SK-N-MC (cell line): ENCODE measurements at regions not wholly inside any gene's neighbourhood (a gene's known extent, or its start where the extent isn't known, plus 50 kb on each side); places are given as distances from the start of the nearest gene placed in this dataset.

Experiments used
- EZH2 ChIP-seq: fragments of 200-600 bp; sonication (generic); IDR thresholded peaks from one replicate; pipeline ENCODE4 v1.6.1; 2017; ENCODE audit warnings: antibody characterized with exemption
- FOXP2 ChIP-seq: optimal IDR thresholded peaks from 2 replicates; pipeline ENCODE3; 2011; ENCODE audit warnings: mild to moderate bottlenecking, moderate library complexity; ENCODE audit not compliant: insufficient read depth; ENCODE audit errors: extremely low read length, control extremely low read depth
- POLR2AphosphoS5 ChIP-seq: IDR thresholded peaks from 2 replicates; pipeline ENCODE4 v1.6.1; 2012; ENCODE audit warnings: mild to moderate bottlenecking, low read depth, low read length, borderline replicate concordance

DNA sequence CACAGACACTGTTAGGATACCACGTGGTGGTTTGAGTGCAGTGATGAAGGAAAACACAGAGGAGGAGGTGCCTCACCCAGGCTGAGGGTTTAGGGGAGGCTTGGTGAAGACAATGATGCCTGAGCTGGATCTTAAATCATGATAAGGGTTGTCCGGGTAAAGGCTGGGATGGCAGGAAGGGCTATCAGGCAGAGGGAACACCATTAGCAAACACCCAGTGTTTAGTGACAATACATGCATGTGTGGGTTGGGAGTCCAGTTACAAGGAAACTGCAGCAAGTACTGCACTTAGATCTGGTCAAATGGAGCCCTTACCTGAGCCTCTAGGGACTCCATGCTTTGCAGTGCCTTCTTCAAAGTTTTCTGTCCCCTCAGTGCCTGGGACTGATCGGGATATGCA lies 79.8 kb upstream of the MBOAT2 start:
- TF ChIP-seq POLR2AphosphoS5 (no peak), EZH2 (no peak), FOXP2 (no peak)
